ENCODE measurements at regions not wholly inside any gene's neighbourhood (a gene's known extent, or its start where the extent isn't known, plus 50 kb on each side); places are given as distances from the start of the nearest gene placed in this dataset.

DNA sequence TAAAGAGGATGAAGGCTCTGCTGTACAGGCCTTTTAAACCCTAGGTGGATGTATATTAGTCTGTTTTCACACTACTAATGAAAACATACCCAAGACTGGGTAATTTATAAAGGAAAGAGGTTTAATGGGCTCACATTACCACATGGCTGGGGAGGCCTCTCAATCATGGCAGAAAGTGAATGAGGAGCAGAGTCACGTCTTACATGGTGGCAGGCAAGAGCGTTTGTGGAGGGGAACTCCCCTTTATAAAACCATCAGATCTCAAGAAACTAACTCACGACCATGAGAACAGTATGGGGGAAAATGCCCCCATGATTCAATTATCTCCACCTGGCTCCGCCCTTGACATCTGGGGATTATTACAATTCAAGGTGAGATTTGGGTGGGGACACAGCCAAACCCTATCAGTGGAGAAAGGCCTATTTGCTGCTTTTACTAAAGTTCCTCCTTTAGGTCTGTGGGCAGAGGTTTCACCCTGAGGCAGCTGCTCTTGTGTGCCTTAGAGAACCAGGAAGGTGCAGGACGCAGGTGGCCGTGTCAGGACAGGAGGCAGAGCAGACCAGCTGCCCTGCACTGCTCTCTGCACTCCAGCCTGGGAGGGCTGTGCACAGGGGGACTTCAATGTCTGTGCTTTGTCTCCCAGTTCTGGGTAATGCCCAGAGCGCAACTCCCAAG lies 178.8 kb upstream of the HDAC4 start:
- Histone ChIP-seq H3K27ac (no peak overlapping the region), H3K4me3 (no peak overlapping the region), H3K36me3 (ENCODE audit: low read depth, missing control alignments) (no peaks in the 10 kb centered on the region), H3K27me3 (no peaks in the 10 kb centered on the region), H3K4me1 (peaks cover 1% of the 10 kb centered on the region), H3K9me3 (no peaks in the 10 kb centered on the region)
- WGBS, 2 donors: 79 to 92% methylated on average over 6 to 7 of the region's 7 CpGs
- DNase-seq: no peak
- intact Hi-C loops (cut with DNase I; ENCODE audit: low total_unique reads): no loop called here
- TF ChIP-seq, protein P1, sequence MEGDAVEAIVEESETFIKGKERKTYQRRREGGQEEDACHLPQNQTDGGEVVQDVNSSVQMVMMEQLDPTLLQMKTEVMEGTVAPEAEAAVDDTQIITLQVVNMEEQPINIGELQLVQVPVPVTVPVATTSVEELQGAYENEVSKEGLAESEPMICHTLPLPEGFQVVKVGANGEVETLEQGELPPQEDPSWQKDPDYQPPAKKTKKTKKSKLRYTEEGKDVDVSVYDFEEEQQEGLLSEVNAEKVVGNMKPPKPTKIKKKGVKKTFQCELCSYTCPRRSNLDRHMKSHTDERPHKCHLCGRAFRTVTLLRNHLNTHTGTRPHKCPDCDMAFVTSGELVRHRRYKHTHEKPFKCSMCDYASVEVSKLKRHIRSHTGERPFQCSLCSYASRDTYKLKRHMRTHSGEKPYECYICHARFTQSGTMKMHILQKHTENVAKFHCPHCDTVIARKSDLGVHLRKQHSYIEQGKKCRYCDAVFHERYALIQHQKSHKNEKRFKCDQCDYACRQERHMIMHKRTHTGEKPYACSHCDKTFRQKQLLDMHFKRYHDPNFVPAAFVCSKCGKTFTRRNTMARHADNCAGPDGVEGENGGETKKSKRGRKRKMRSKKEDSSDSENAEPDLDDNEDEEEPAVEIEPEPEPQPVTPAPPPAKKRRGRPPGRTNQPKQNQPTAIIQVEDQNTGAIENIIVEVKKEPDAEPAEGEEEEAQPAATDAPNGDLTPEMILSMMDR (IDR thresholded peaks at IDR 0.05): no peak
- TF ChIP-seq POLR2A (IDR thresholded peaks at IDR 0.05): no peak

DNA sequence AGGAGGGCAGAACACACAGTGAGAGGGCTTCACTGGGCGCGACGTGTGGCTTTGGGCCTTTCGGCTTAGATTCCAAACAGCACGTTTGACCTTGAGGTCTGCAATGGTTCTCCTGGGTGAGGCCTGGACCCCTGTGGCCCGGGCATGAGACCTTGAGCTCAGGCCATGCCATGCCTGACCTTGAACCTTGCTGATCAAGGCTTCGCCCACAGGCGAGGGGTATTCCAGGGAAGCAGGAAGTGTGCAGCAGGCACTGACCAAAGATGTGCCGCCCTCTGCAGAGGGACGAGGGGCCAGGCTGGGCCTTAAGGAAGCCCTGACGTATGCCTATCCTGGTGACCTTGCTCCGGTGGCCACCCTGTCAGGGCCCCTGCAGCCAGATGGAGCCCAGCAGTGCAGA lies 178.3 kb upstream of the HDAC4 start:
- Histone ChIP-seq H3K9me3 (no peaks in the 10 kb centered on the region), H3K36me3 (ENCODE audit: low read depth, missing control alignments) (no peaks in the 10 kb centered on the region), H3K4me1 (peaks cover 4% of the 10 kb centered on the region), H3K4me3 (no peak overlapping the region), H3K27me3 (no peaks in the 10 kb centered on the region), H3K27ac (no peak overlapping the region)
- TF ChIP-seq, protein P1 (IDR thresholded peaks at IDR 0.05): no peak
- TF ChIP-seq POLR2A (IDR thresholded peaks at IDR 0.05): no peak
- no peak for DNase-seq
- WGBS, 2 donors: 73 to 76% methylated on average over 7 to 12 of the region's 12 CpGs
- intact Hi-C loops (cut with DNase I; ENCODE audit: low total_unique reads): no loop called here

DNA sequence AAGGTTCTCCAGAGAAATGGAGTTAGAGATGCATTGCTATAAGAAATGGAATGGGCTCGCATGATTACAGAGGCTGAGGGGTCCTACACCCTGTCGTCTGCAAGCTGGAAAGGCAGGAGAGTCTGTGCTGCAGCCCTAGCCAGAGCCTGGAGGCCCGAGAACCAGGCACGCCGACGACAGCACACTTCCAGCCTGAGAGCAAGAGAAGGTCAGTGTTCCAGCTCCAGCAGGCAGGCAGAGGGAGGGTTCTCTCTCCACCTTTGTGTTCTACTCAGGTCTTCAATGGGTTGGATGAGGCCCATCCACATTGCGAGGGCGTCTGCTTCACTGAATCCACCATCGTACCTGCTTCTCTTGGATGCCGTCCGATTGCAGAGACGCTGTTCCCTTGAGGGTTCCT lies 177.6 kb upstream of the HDAC4 start:
- Histone ChIP-seq H3K9me3 (no peaks in the 10 kb centered on the region), H3K4me1 (peaks cover 4% of the 10 kb centered on the region), H3K4me3 (no peak overlapping the region), H3K36me3 (ENCODE audit: low read depth, missing control alignments) (no peaks in the 10 kb centered on the region), H3K27ac (no peak overlapping the region), H3K27me3 (no peaks in the 10 kb centered on the region)
- intact Hi-C loops (cut with DNase I; ENCODE audit: low total_unique reads): no loop called here
- TF ChIP-seq POLR2A (IDR thresholded peaks at IDR 0.05): no peak
- TF ChIP-seq, protein P1 (IDR thresholded peaks at IDR 0.05): no peak
- 84 to 87% methylated on average over 9 to 12 of the region's 12 CpGs for WGBS, 2 donors
- DNase-seq: no peak

DNA sequence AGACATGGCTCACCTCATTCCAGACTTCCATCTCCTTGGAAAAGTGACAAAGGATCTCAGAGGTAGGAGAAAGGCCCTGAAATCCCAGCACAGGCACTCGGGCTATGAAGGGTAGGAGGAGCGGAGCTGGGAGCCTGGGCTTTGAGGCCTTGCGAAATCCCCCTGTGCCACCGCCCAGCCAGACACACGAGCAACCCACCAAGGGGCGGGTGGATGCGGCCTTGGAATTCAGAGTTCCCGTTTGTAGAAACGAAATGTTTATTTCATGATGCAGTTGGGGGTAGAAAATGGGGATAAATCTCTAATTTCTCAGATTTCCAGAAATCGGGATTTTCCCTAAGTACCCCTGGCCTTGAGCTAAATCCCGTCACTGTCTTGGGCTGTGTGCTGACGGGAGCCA lies 177.1 kb upstream of the HDAC4 start:
- intact Hi-C loops (cut with DNase I; ENCODE audit: low total_unique reads): no loop called here
- H3K4me1 ChIP-seq: peaks cover 4% of the 10 kb centered on the region
- 87 to 88% methylated on average over 12 of the region's 12 CpGs for WGBS, 2 donors
- H3K36me3 ChIP-seq (ENCODE audit: low read depth, missing control alignments): no peaks in the 10 kb centered on the region
- no peak overlapping the region for H3K4me3 ChIP-seq
- DNase-seq: no peak
- no peak overlapping the region for H3K27ac ChIP-seq
- H3K9me3 ChIP-seq: no peaks in the 10 kb centered on the region
- no peak for TF ChIP-seq POLR2A (IDR thresholded peaks at IDR 0.05)
- TF ChIP-seq, protein P1 (IDR thresholded peaks at IDR 0.05): no peak
- H3K27me3 ChIP-seq: no peaks in the 10 kb centered on the region

Measured in testis (tissue), 2 donors.